ENCODE measurements at regions not wholly inside any gene's neighbourhood (a gene's known extent, or its start where the extent isn't known, plus 50 kb on each side); places are given as distances from the start of the nearest gene placed in this dataset.

- no peak for DNase-seq
Measured at GRCh38 chr10:31081937-31082840, 50.5 kb upstream of the ZNF438 start.

- no peak for DNase-seq
Measured at GRCh38 chr10:31083765-31084184, 52.1 kb upstream of the ZNF438 start.

- no peak for DNase-seq
Measured at GRCh38 chr10:31087011-31087410, 55.3 kb upstream of the ZNF438 start.

- DNase-seq = no peak
Measured at GRCh38 chr10:31087851-31088250, 56.2 kb upstream of the ZNF438 start.

GRCh38 chr10:31090894-31091607 lies 59.4 kb upstream of the ZNF438 start:
- DNase-seq = no peak

- no peak for DNase-seq
Measured at GRCh38 chr10:31095677-31096560, 64.3 kb upstream of the ZNF438 start.

GRCh38 chr10:31098046-31098445 lies 66.4 kb upstream of the ZNF438 start:
- DNase-seq = no peak

- no peak for DNase-seq
Measured at GRCh38 chr10:31099094-31099493, 67.4 kb upstream of the ZNF438 start.

- no peak for DNase-seq
Measured at GRCh38 chr10:31099664-31100063, 68.0 kb upstream of the ZNF438 start.

GRCh38 chr10:31100115-31100601 lies 68.5 kb upstream of the ZNF438 start:
- DNase-seq = no peak

GRCh38 chr10:31100662-31101061 lies 69.0 kb upstream of the ZNF438 start:
- DNase-seq = no peak

GRCh38 chr10:31101123-31101522 lies 69.5 kb upstream of the ZNF438 start:
- DNase-seq = no peak

- DNase-seq = no peak
Measured at GRCh38 chr10:31102421-31102820, 70.8 kb upstream of the ZNF438 start.

- DNase-seq = no peak
Measured at GRCh38 chr10:31103112-31103511, 71.4 kb upstream of the ZNF438 start.

- no peak for DNase-seq
Measured at GRCh38 chr10:31112961-31113360, 81.3 kb upstream of the ZNF438 start.

- DNase-seq = no peak
Measured at GRCh38 chr10:31116226-31116625, 84.6 kb upstream of the ZNF438 start.

GRCh38 chr10:31118556-31118955 lies 86.9 kb upstream of the ZNF438 start:
- no peak for DNase-seq

- no peak for DNase-seq
Measured at GRCh38 chr10:31120392-31120791, 88.7 kb upstream of the ZNF438 start.

GRCh38 chr10:31120961-31121685 lies 89.5 kb upstream of the ZNF438 start:
- no peak for DNase-seq

- no peak for DNase-seq
Measured at GRCh38 chr10:31121757-31122577, 90.3 kb upstream of the ZNF438 start.

- no peak for DNase-seq
Measured at GRCh38 chr10:31123946-31124345, 92.3 kb upstream of the ZNF438 start.
